HCT116 (cell line): ENCODE measurements at regions not wholly inside any gene's neighbourhood (a gene's known extent, or its start where the extent isn't known, plus 50 kb on each side); places are given as distances from the start of the nearest gene placed in this dataset.

ENCODE experiments used
- ATAC-seq: fragments of 200-7000 bp; cut with Tn5 transposase; 2 replicates; pipeline ENCODE4 v1.9.1; 2020; ENCODE audit warnings: mild to moderate bottlenecking, moderate library complexity
- BruUV-seq: library from RNA; stranded (reverse); fragments of 400-500 nt; replicated peaks from 2 replicates; lab custom pipeline; 2021; lab: Mats Ljungman, UMichigan
- CTCF ChIA-PET: fragments of 300-600 bp; sonication (Branson Sonifier 250); formaldehyde crosslinking; loops from one replicate; lab custom pipeline; 2021; ENCODE audit warnings: antibody characterized with exemption; lab: Charles Lee
- POLR2A ChIA-PET: fragments of 300-600, 350-600 bp; sonication (Branson Sonifier 250); formaldehyde crosslinking; loops from one replicate; lab custom pipeline; 2021; ENCODE audit warnings: antibody characterized with exemption; lab: Charles Lee
- RAD21 ChIA-PET, 2 experiments: fragments of 300-600 bp; sonication (Branson Sonifier 250); formaldehyde crosslinking; loops; one replicate each; lab custom pipeline; 2023; ENCODE audit warnings: low total read pairs in 2 of 2; ENCODE audit not compliant: uncharacterized antibody in 2 of 2, unreplicated experiment in 2 of 2, low non-redundant PET in 1 of 2; lab: Charles Lee
- DNase-seq: peaks from one replicate; pipeline ENCODE4 v3.0.0-alpha.2; 2010; ENCODE audit warnings: low read depth, low spot score
- H2AFZ ChIP-seq: fragments of 200-600 bp; shearing (Covaris generic), sonication (generic); 2 replicates; pipeline ENCODE4 v1.6.1; 2017; ENCODE audit warnings: low read depth, mixed run types, mixed read lengths, antibody characterized with exemption, low read length; ENCODE audit not compliant: poor library complexity, severe bottlenecking
- H3K27ac ChIP-seq: 2 replicates; pipeline ENCODE4 v1.5.1; 2012; ENCODE audit warnings: low read depth, low read length
- H3K27me3 ChIP-seq: fragments of 200-600 bp; sonication (generic); 2 replicates; pipeline ENCODE4 v1.6.1; 2016; ENCODE audit warnings: mixed run types, low read length, mixed read lengths; ENCODE audit not compliant: insufficient read depth
- H3K36me3 ChIP-seq, 2 experiments: fragments of 200-500 bp in 1 of 2; fragments of 200-600 bp in 1 of 2; sonication (Bioruptor generic) in 1 of 2; sonication (generic) in 1 of 2; 2 replicates each; pipeline versions ENCODE4 v1.5.1 to v1.6.1; 2014 to 2016; ENCODE audit warnings: low read length in 2 of 2, inconsistent platforms in 1 of 2, mixed read lengths in 1 of 2, mixed run types in 1 of 2; ENCODE audit not compliant: insufficient read depth in 2 of 2, control insufficient read depth in 1 of 2
- H3K4me1 ChIP-seq, 2 experiments: fragments of 200-600 bp in 1 of 2; sonication (generic) in 1 of 2; 2 replicates each; pipeline versions ENCODE4 v1.5.1 to v1.6.1; 2012 to 2017; ENCODE audit warnings: low read length in 2 of 2, inconsistent platforms in 1 of 2, mild to moderate bottlenecking in 1 of 2, mixed read lengths in 1 of 2, mixed run types in 1 of 2, moderate library complexity in 1 of 2; ENCODE audit not compliant: insufficient read depth in 2 of 2, control insufficient read depth in 1 of 2
- H3K4me2 ChIP-seq: fragments of 200-600 bp; sonication (generic); 2 replicates; pipeline ENCODE4 v1.6.1; 2017; ENCODE audit warnings: mixed run types, low read length, mixed read lengths
- H3K4me3 ChIP-seq, 2 experiments: fragments of 200-600 bp in 1 of 2; sonication (generic) in 1 of 2; replicated peaks in 1 of 2; 2 replicates each; pipeline ENCODE4 v1.5.1; 2011 to 2016; ENCODE audit warnings: low read length in 2 of 2, control low read depth in 1 of 2, low read depth in 1 of 2, mild to moderate bottlenecking in 1 of 2, mixed read lengths in 1 of 2, mixed run types in 1 of 2
- H3K79me2 ChIP-seq: fragments of 200-600 bp; sonication (generic); 2 replicates; pipeline ENCODE4 v1.6.1; 2017; ENCODE audit warnings: mild to moderate bottlenecking, mixed run types, low read length, moderate library complexity, mixed read lengths; ENCODE audit not compliant: insufficient read depth
- H3K9ac ChIP-seq: fragments of 200-600 bp; sonication (generic); 2 replicates; pipeline ENCODE4 v1.6.1; 2016; ENCODE audit warnings: low read length, mixed read lengths
- H3K9me2 ChIP-seq: fragments of 200-600 bp; sonication (generic), shearing (Covaris generic); 2 replicates; pipeline ENCODE4 v1.6.1; 2017; ENCODE audit warnings: mixed run types, mild to moderate bottlenecking, moderate library complexity; ENCODE audit not compliant: insufficient read depth
- H3K9me3 ChIP-seq, 2 experiments: fragments of 200-500 bp in 1 of 2; fragments of 200-600 bp in 1 of 2; sonication (Bioruptor generic) in 1 of 2; sonication (generic) in 1 of 2; 2 replicates each; pipeline ENCODE4 v1.6.1; 2014 to 2017; ENCODE audit warnings: low read length in 2 of 2, mixed read lengths in 2 of 2, inconsistent platforms in 1 of 2, low read depth in 1 of 2, mild to moderate bottlenecking in 1 of 2, mixed run types in 1 of 2, moderate library complexity in 1 of 2; ENCODE audit not compliant: control insufficient read depth in 1 of 2, insufficient read depth in 1 of 2
- H4K20me1 ChIP-seq: fragments of 200-600 bp; sonication (generic), shearing (Covaris generic); 2 replicates; pipeline ENCODE4 v1.6.1; 2017; ENCODE audit warnings: mixed run types, mild to moderate bottlenecking, moderate library complexity; ENCODE audit not compliant: insufficient read depth
- EGR1 ChIP-seq: IDR thresholded peaks from 2 replicates; pipeline ENCODE4 v1.6.1; 2012; ENCODE audit warnings: low read depth
- ELF1 ChIP-seq: IDR thresholded peaks from 2 replicates; pipeline ENCODE4 v1.6.1; 2012; ENCODE audit warnings: low read depth, borderline replicate concordance
- EZH2phosphoT487 ChIP-seq: fragments of 200-600 bp; IDR thresholded peaks from 2 replicates; pipeline ENCODE4 v1.6.1; 2018; ENCODE audit warnings: antibody characterized with exemption, borderline replicate concordance
- POLR2A ChIP-seq: IDR thresholded peaks from 2 replicates; pipeline ENCODE4 v1.7.0; 2011; ENCODE audit warnings: borderline replicate concordance; ENCODE audit not compliant: insufficient read depth, insufficient read length; ENCODE audit errors: extremely low read depth
- POLR2AphosphoS5 ChIP-seq: IDR thresholded peaks from 2 replicates; pipeline ENCODE4 v1.6.1; 2011; ENCODE audit warnings: mild to moderate bottlenecking, low read depth, low read length, moderate library complexity
- RAD21 ChIP-seq: IDR thresholded peaks from 2 replicates; pipeline ENCODE4 v1.6.1; 2012; ENCODE audit warnings: low read depth, mild to moderate bottlenecking
- SP1 ChIP-seq: IDR thresholded peaks from 2 replicates; pipeline ENCODE4 v1.6.1; 2012; ENCODE audit warnings: low read depth
- SRF ChIP-seq: IDR thresholded peaks from 2 replicates; pipeline ENCODE4 v1.6.1; 2012; ENCODE audit warnings: low read depth
- TCF7L2 ChIP-seq: IDR thresholded peaks from 2 replicates; pipeline ENCODE4 v1.7.0; 2011; ENCODE audit warnings: borderline replicate concordance, inconsistent platforms; ENCODE audit not compliant: insufficient read depth, insufficient read length; ENCODE audit errors: extremely low read depth
- YY1 ChIP-seq: IDR thresholded peaks from 2 replicates; pipeline ENCODE4 v1.6.1; 2011; ENCODE audit warnings: low read length, low read depth, moderate library complexity, mild to moderate bottlenecking; ENCODE audit not compliant: insufficient replicate concordance; ENCODE audit errors: extremely low read depth
- ZNF274 ChIP-seq: fragments of 200-500 bp; sonication (Bioruptor generic); IDR thresholded peaks from 2 replicates; pipeline ENCODE4 v1.6.1; 2014; ENCODE audit warnings: mild to moderate bottlenecking, low read depth, low read length, inconsistent platforms
- intact Hi-C: fragments of 100-400 bp; cut with micrococcal nuclease; formaldehyde crosslinking; loops from 2 replicates; pipeline ENCODE4 v1.10.0; 2022
- TF ChIP-seq, protein P1 (sequence below): IDR thresholded peaks from 2 replicates; pipeline ENCODE4 v1.6.1; 2012

DNA sequence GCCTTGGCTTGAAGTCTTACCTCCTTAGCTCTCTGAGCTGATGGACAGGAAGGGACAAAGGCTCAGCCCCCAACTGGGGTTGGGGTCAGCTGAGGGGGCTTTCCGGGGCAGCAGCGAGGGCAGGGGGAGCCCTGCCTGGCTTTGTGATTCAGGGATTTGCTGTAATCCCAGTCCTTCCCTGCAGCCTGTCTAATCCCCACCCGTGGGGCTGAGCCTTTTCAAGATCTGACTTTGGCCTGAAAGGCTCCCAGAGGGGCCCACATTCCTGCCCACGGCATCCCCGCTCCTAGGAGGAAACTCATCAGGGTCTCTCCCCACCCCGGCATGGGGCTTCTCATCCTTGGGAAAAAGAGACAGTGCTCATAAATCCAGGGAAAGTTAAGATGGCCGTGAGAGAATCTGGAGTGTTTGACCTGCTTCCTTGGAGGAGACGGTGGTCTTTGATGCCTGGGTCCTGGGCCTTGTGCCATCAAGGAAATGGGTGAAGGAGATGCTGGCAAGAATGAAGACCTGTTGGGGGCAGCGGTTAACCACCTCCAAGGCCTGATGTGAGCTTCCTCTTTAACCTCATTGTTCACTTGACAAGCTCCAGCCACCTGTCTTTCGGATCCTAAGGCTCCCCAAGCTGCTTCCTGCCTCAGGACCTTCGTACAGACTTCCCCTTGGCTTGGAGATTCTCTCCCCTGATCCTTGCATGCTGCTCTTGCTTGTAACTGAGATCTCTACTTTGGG, 83.1 kb upstream of the WNT4 start:
- no peaks in the 10 kb centered on the region for H3K36me3 ChIP-seq
- H3K27ac ChIP-seq = no peak overlapping the region
- H3K4me1 ChIP-seq = peaks cover 0 to 14% of the 10 kb centered on the region in 2 experiments; a peak in 1 of 4 replicates
- H3K79me2 ChIP-seq = no peaks in the 10 kb centered on the region
- H3K4me3 ChIP-seq = no peak overlapping the region
- intact Hi-C loops = no loop called here
- ATAC-seq (no peak), DNase-seq (no peak)
- no TSS peak for BruUV-seq
- no peaks in the 10 kb centered on the region for H4K20me1 ChIP-seq
- H3K27me3 ChIP-seq = no peaks in the 10 kb centered on the region
- POLR2A ChIA-PET = no interaction called here
- CTCF ChIA-PET = no interaction called here
- no peak overlapping the region for H3K9ac ChIP-seq
- no peak overlapping the region for H2AFZ ChIP-seq
- H3K9me2 ChIP-seq = no peaks in the 10 kb centered on the region
- H3K4me2 ChIP-seq = no peak overlapping the region
- TF ChIP-seq TCF7L2 (no peak), POLR2A (no peak), SP1 (no peak), RAD21 (0 out of 2 replicates have a peak, but pooled peaks have one; percentile 22), EZH2phosphoT487 (no peak), EGR1 (no peak)
- TF ChIP-seq, protein P1, sequence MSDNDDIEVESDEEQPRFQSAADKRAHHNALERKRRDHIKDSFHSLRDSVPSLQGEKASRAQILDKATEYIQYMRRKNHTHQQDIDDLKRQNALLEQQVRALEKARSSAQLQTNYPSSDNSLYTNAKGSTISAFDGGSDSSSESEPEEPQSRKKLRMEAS = no peak
- RAD21 ChIA-PET = interaction anchor here in 1 of 2 experiments (0.8 kb wide), 1 partner anchor 95 kb away, joined by 3 read pairs; no protein-coding TSS in a partner anchor
- H3K9me3 ChIP-seq = no peaks in the 10 kb centered on the region

DNA sequence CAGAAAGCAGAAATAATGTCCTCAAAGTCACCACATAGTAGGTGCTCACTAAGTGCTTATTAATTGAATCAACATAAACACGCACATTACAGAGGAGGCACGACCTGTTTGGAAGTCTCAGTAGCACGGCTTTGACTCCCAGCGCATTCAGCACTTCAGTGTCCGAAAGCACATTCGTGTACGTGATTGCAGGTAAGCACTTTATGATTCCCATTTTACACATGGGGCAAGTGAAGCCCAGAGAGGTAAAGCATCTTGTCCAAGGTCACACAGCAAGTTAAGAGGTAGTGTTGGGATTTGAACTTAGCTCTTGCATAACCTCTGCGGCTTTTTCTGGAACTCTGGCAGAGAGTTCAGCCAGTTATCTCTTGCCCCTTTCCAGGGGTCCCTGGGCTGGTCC, 85.2 kb upstream of the WNT4 start:
- CTCF ChIA-PET = no interaction called here

More for the DNA sequence above, 85.2 kb upstream of the WNT4 start:
- Histone ChIP-seq H4K20me1 (no peaks in the 10 kb centered on the region), H3K9me2 (no peaks in the 10 kb centered on the region), H3K4me2 (no peak overlapping the region), H3K4me3 (no peak overlapping the region), H3K79me2 (no peaks in the 10 kb centered on the region), H3K36me3 (no peaks in the 10 kb centered on the region), H3K27me3 (0 out of 2 replicates have a peak, but pooled peaks cover 3% of the 10 kb centered on the region), H2AFZ (no peak overlapping the region), H3K9ac (no peak overlapping the region), H3K27ac (no peak overlapping the region), H3K9me3 (no peaks in the 10 kb centered on the region), H3K4me1 (peaks cover 0 to 14% of the 10 kb centered on the region in 2 experiments; a peak in 1 of 4 replicates)
- ATAC-seq = no peak
- DNase-seq = no peak
- BruUV-seq = no TSS peak
- no peak for TF ChIP-seq ELF1
- no peak for TF ChIP-seq TCF7L2
- no peak for TF ChIP-seq RAD21
- no peak for TF ChIP-seq SRF
- no peak for TF ChIP-seq YY1
- TF ChIP-seq ZNF274 = no peak
- no peak for TF ChIP-seq POLR2AphosphoS5
- no peak for TF ChIP-seq SP1
- RAD21 ChIA-PET = no interaction called here
- intact Hi-C loops = no loop called here
- POLR2A ChIA-PET = no interaction called here
